GM12892 (cell line): ENCODE measurements at regions not wholly inside any gene's neighbourhood (a gene's known extent, or its start where the extent isn't known, plus 50 kb on each side); places are given as distances from the start of the nearest gene placed in this dataset.

Source experiments
- DNase-seq: peaks from one replicate; pipeline ENCODE4 v3.0.0; 2011; ENCODE audit not compliant: insufficient read length
- FAIRE-seq: peaks from 2 replicates; lab custom pipeline; 2011; peaks lifted over from hg19 to GRCh38; lab: Jason Lieb, UNC
- POLR2A ChIP-seq: IDR thresholded peaks from 2 replicates; pipeline ENCODE4 v1.6.1; 2011; ENCODE audit warnings: low read depth, low read length, control low read depth
- POLR2AphosphoS5 ChIP-seq: IDR thresholded peaks from 2 replicates; pipeline ENCODE4 v1.6.1; 2011; ENCODE audit warnings: low read depth, low read length, control low read depth
- TAF1 ChIP-seq: IDR thresholded peaks from 2 replicates; pipeline ENCODE4 v1.6.1; 2011; ENCODE audit warnings: low read depth, mild to moderate bottlenecking, control low read depth, low read length, borderline replicate concordance

GRCh38 chrX:129161108-129161507 lies 362.2 kb downstream of the SMARCA1 start:
- TF ChIP-seq POLR2AphosphoS5 (no peak), TAF1 (no peak), POLR2A (no peak)
- FAIRE-seq (no peak), DNase-seq (no peak)

GRCh38 chrX:129158505-129158904 lies 364.8 kb downstream of the SMARCA1 start:
- no peak for DNase-seq
- FAIRE-seq, result no peak
- TF ChIP-seq POLR2A, result no peak
- TF ChIP-seq TAF1, result no peak
- no peak for TF ChIP-seq POLR2AphosphoS5

GRCh38 chrX:129145840-129146272 lies 377.4 kb downstream of the SMARCA1 start:
- DNase-seq (no peak), FAIRE-seq (no peak)
- TF ChIP-seq POLR2A (no peak), TAF1 (no peak), POLR2AphosphoS5 (no peak)

GRCh38 chrX:129145385-129145784 lies 377.9 kb downstream of the SMARCA1 start:
- DNase-seq (no peak), FAIRE-seq (no peak)

GRCh38 chrX:129144172-129145038 lies 378.9 kb downstream of the SMARCA1 start:
- DNase-seq, result no peak
- FAIRE-seq, result no peak
- TF ChIP-seq TAF1, result no peak
- no peak for TF ChIP-seq POLR2A
- no peak for TF ChIP-seq POLR2AphosphoS5

More at GRCh38 chrX:129145385-129145784, 377.9 kb downstream of the SMARCA1 start:
- no peak for TF ChIP-seq TAF1
- no peak for TF ChIP-seq POLR2A
- TF ChIP-seq POLR2AphosphoS5, result no peak

GRCh38 chrX:129139837-129140598 lies 383.3 kb downstream of the SMARCA1 start:
- FAIRE-seq, result no peak

GRCh38 chrX:129125122-129125914 lies 398.0 kb downstream of the SMARCA1 start:
- FAIRE-seq, result no peak

More at GRCh38 chrX:129139837-129140598, 383.3 kb downstream of the SMARCA1 start:
- TF ChIP-seq TAF1 (no peak), POLR2AphosphoS5 (no peak), POLR2A (no peak)
- DNase-seq, result no peak

GRCh38 chrX:129123795-129124194 lies 399.5 kb downstream of the SMARCA1 start:
- DNase-seq, result no peak
- TF ChIP-seq TAF1 (no peak), POLR2A (no peak), POLR2AphosphoS5 (no peak)
- no peak for FAIRE-seq

More at GRCh38 chrX:129125122-129125914, 398.0 kb downstream of the SMARCA1 start:
- DNase-seq, result no peak
- TF ChIP-seq POLR2AphosphoS5 (no peak), TAF1 (no peak), POLR2A (no peak)

- FAIRE-seq, result no peak
- no peak for TF ChIP-seq TAF1
- no peak for TF ChIP-seq POLR2A
- no peak for TF ChIP-seq POLR2AphosphoS5
- DNase-seq, result no peak
Observed at GRCh38 chrX:129116676-129117470, 406.4 kb downstream of the SMARCA1 start.

- no peak for TF ChIP-seq POLR2AphosphoS5
- no peak for TF ChIP-seq TAF1
- no peak for TF ChIP-seq POLR2A
- FAIRE-seq (no peak), DNase-seq (no peak)
Observed at GRCh38 chrX:129115935-129116334, 407.4 kb downstream of the SMARCA1 start.

- TF ChIP-seq POLR2A, result no peak
- no peak for TF ChIP-seq TAF1
- no peak for TF ChIP-seq POLR2AphosphoS5
Observed at GRCh38 chrX:129115104-129115503, 408.2 kb downstream of the SMARCA1 start.

More at GRCh38 chrX:129115104-129115503, 408.2 kb downstream of the SMARCA1 start:
- FAIRE-seq (peak; percentile 58), DNase-seq (no peak)
